Vagina (tissue), 2 donors: ENCODE measurements at regions not wholly inside any gene's neighbourhood (a gene's known extent, or its start where the extent isn't known, plus 50 kb on each side); places are given as distances from the start of the nearest gene placed in this dataset.

Experiments
- POLR2A ChIP-seq, 2 donors: fragments of 450-650 bp; IDR thresholded peaks; one replicate each; pipeline ENCODE4 v1.6.1; 2017; ENCODE audit warnings: antibody characterized with exemption in 2 of 2, mild to moderate bottlenecking in 2 of 2, moderate library complexity in 2 of 2
- POLR2AphosphoS5 ChIP-seq, 2 donors: sonication (generic); formaldehyde crosslinking; IDR thresholded peaks; one replicate each; pipeline ENCODE4 v1.9.0; 2017; ENCODE audit warnings: antibody characterized with exemption in 2 of 2, mild to moderate bottlenecking in 2 of 2, low read depth in 1 of 2; ENCODE audit not compliant: insufficient read depth in 1 of 2
- TF ChIP-seq, protein P1 (sequence below), 3 experiments: fragments of 450-650 bp in 2 of 3; fragments of 200-600 bp in 1 of 3; sonication (generic) in 1 of 3; IDR thresholded peaks; one replicate each; pipeline ENCODE4 v1.5.1; 2017 to 2019; ENCODE audit warnings: antibody characterized with exemption in 3 of 3, mild to moderate bottlenecking in 2 of 3, moderate library complexity in 2 of 3

DNA sequence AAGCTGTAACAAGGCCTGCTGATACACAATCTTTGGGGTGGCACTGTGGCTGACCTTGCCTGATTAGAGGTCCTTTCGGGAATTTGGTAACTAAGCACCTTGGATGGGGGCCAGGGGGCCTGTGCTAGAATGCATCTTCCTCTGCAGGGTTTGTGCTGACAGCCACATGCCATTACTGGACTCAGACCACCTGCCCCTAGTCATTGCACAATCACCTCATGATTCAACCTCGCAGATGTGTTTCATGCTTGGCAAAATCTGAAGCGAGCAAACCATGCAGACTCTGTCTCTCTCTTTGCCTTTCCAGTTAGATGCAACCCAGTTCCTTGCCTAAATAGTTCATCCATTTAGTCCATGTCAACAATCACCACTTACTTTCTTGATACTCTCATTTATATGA lies 96.5 kb upstream of the ERCC6L2 start:
- TF ChIP-seq, protein P1, sequence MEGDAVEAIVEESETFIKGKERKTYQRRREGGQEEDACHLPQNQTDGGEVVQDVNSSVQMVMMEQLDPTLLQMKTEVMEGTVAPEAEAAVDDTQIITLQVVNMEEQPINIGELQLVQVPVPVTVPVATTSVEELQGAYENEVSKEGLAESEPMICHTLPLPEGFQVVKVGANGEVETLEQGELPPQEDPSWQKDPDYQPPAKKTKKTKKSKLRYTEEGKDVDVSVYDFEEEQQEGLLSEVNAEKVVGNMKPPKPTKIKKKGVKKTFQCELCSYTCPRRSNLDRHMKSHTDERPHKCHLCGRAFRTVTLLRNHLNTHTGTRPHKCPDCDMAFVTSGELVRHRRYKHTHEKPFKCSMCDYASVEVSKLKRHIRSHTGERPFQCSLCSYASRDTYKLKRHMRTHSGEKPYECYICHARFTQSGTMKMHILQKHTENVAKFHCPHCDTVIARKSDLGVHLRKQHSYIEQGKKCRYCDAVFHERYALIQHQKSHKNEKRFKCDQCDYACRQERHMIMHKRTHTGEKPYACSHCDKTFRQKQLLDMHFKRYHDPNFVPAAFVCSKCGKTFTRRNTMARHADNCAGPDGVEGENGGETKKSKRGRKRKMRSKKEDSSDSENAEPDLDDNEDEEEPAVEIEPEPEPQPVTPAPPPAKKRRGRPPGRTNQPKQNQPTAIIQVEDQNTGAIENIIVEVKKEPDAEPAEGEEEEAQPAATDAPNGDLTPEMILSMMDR (IDR thresholded peaks at IDR 0.05): no peak
- TF ChIP-seq POLR2AphosphoS5 (IDR thresholded peaks at IDR 0.05; ENCODE audit: insufficient read depth in 1 of 2, low read depth in 1 of 2): peak in 1 of 2 donors; percentile 17
- TF ChIP-seq POLR2A (IDR thresholded peaks at IDR 0.05): no peak
